C4-2B (cell line): ENCODE measurements at regions not wholly inside any gene's neighbourhood (a gene's known extent, or its start where the extent isn't known, plus 50 kb on each side); places are given as distances from the start of the nearest gene placed in this dataset.

Experiments used
- CTCF ChIP-seq: fragments of 450-650 bp; conservative IDR thresholded peaks from 2 replicates; pipeline ENCODE4 v1.5.1; 2017; ENCODE audit warnings: mild to moderate bottlenecking
- ZFX ChIP-seq: fragments of 450-650 bp; IDR thresholded peaks from 2 replicates; pipeline ENCODE4 v1.6.1; 2017

GRCh38 chr5:82991059-82991458, 86.1 kb downstream of the TMEM167A start:
- TF ChIP-seq CTCF (no peak), ZFX (no peak)
